ENCODE measurements at regions not wholly inside any gene's neighbourhood (a gene's known extent, or its start where the extent isn't known, plus 50 kb on each side); places are given as distances from the start of the nearest gene placed in this dataset.

DNA sequence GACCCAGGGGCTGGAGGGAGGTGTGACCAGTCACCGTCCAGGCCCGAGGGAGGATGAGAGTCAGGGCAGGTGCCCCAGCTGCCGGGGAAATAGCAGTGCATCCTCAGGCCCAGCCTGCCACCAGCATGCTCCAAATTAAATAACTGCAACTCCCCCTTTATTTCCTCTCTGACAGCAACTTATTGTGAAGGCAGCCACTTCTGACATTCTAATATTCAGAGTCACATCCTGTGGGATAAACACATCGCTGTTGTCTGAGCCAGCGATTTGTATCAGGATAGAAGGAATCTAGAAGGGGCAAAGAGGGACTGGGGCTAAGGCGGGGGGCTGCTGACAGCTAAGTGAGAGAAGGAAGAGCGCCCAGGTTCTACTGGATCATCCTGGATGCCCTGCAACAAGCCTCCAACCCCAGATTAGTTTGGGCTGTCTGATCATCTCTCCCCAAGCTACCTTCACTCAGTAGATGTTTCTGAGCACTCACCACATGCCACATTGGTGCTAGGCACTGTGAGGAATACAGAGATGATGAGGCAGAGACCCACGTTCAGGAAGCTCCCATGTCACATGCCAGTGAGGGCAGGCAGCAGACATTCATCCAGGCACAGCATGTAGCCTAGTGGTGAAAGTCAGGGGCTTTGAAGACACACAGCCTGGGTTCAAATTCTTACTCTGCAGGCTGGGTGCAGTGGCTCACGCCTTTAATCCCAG lies 214.1 kb downstream of the BUD13 start:
- no peak for DNase-seq
- H3K4me1 ChIP-seq, result no peaks in the 10 kb centered on the region
- no peaks in the 10 kb centered on the region for H3K9me3 ChIP-seq
- no peak for TF ChIP-seq POLR2A (IDR thresholded peaks at IDR 0.05)
- intact Hi-C loops (cut with DNase I; ENCODE audit: low total_unique reads), result no loop called here
- H3K4me3 ChIP-seq, result no peak overlapping the region
- 66 to 68% methylated on average over 9 of the region's 9 CpGs for WGBS, 2 donors
- H3K27ac ChIP-seq, result no peak overlapping the region
- H3K27me3 ChIP-seq, result no peaks in the 10 kb centered on the region
- no peaks in the 10 kb centered on the region for H3K36me3 ChIP-seq (ENCODE audit: low read depth, missing control alignments)

DNA sequence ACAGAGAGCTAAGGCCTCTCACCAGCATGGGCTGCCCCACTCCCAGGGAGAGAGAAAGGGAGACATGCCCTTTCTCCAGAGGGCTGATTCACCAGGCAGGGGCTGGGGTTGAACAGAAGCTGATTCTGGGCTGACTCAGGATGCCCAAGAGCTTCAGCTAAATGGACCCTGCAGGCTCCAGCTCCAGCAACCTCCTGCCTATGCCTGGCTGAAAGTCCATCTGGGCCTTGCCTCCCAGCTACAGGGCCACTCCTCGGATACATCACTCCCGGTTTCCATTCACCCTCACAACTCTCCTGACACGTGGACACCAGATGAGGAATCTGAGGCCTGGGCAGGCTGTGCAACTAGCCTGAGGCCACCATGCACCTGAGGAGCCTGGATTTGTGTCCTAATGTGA lies 215.5 kb downstream of the BUD13 start:
- Histone ChIP-seq H3K27me3 (no peaks in the 10 kb centered on the region), H3K4me1 (no peaks in the 10 kb centered on the region), H3K4me3 (no peak overlapping the region), H3K27ac (no peak overlapping the region), H3K9me3 (no peaks in the 10 kb centered on the region), H3K36me3 (ENCODE audit: low read depth, missing control alignments) (no peaks in the 10 kb centered on the region)
- WGBS, 2 donors, result 54 to 93% methylated on average over 3 of the region's 3 CpGs
- intact Hi-C loops (cut with DNase I; ENCODE audit: low total_unique reads), result no loop called here
- no peak for DNase-seq
- TF ChIP-seq, protein P1, sequence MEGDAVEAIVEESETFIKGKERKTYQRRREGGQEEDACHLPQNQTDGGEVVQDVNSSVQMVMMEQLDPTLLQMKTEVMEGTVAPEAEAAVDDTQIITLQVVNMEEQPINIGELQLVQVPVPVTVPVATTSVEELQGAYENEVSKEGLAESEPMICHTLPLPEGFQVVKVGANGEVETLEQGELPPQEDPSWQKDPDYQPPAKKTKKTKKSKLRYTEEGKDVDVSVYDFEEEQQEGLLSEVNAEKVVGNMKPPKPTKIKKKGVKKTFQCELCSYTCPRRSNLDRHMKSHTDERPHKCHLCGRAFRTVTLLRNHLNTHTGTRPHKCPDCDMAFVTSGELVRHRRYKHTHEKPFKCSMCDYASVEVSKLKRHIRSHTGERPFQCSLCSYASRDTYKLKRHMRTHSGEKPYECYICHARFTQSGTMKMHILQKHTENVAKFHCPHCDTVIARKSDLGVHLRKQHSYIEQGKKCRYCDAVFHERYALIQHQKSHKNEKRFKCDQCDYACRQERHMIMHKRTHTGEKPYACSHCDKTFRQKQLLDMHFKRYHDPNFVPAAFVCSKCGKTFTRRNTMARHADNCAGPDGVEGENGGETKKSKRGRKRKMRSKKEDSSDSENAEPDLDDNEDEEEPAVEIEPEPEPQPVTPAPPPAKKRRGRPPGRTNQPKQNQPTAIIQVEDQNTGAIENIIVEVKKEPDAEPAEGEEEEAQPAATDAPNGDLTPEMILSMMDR (IDR thresholded peaks at IDR 0.05), result no peak
- no peak for TF ChIP-seq POLR2A (IDR thresholded peaks at IDR 0.05)

DNA sequence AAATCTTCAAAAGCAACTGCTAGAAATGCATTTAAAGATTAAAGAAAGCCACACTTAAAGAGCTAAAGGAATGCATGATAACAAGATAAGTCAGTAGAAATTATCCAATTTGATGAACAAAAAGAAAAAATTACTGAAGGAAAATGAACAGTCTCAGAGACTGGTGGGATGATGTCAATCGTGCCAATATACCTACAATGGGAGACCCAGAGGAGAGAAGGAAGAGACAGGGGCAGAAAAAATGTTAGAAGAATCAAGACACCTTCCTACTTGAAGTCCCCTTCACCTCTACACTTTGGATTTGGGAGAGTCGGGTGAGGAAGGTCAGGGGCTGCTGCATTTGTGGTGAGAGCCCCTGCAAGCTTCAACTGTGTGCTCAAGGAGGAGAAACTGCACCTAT lies 216.3 kb downstream of the BUD13 start:
- no peak for TF ChIP-seq POLR2A (IDR thresholded peaks at IDR 0.05)

DNA sequence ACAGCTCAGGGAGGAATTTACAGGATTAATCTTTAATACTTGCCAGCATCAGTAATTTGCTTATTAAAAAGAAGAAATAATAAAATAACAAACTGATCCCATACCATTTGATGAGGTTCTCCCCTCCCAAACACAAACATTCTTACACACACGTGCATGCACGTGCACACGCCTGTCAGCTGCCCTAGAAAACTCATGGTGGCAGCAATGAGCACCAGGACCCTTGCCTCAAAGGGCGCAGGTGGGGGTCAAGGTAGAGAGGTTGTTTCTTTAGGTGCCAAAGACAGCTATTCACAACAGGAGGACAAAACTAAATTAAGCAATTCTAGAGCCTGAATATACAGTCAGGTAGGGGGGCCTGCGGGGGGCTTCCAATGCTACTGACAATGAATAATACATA lies 219.3 kb downstream of the BUD13 start:
- no peak overlapping the region for H3K27ac ChIP-seq
- H3K36me3 ChIP-seq (ENCODE audit: low read depth, missing control alignments), result no peaks in the 10 kb centered on the region
- 78 to 82% methylated on average over 5 of the region's 5 CpGs for WGBS, 2 donors
- TF ChIP-seq, protein P1 (IDR thresholded peaks at IDR 0.05), result no peak
- TF ChIP-seq POLR2A (IDR thresholded peaks at IDR 0.05), result no peak
- H3K9me3 ChIP-seq, result no peaks in the 10 kb centered on the region
- H3K27me3 ChIP-seq, result no peaks in the 10 kb centered on the region
- no peak for DNase-seq
- intact Hi-C loops (cut with DNase I; ENCODE audit: low total_unique reads), result no loop called here
- no peaks in the 10 kb centered on the region for H3K4me1 ChIP-seq
- no peak overlapping the region for H3K4me3 ChIP-seq

More for the DNA sequence above, 216.3 kb downstream of the BUD13 start:
- no peak for DNase-seq
- Histone ChIP-seq H3K9me3 (no peaks in the 10 kb centered on the region), H3K4me1 (no peaks in the 10 kb centered on the region), H3K27ac (no peak overlapping the region), H3K4me3 (no peak overlapping the region), H3K36me3 (ENCODE audit: low read depth, missing control alignments) (no peaks in the 10 kb centered on the region), H3K27me3 (no peaks in the 10 kb centered on the region)
- 85 to 93% methylated on average over 2 of the region's 2 CpGs for WGBS, 2 donors
- intact Hi-C loops (cut with DNase I; ENCODE audit: low total_unique reads), result no loop called here

DNA sequence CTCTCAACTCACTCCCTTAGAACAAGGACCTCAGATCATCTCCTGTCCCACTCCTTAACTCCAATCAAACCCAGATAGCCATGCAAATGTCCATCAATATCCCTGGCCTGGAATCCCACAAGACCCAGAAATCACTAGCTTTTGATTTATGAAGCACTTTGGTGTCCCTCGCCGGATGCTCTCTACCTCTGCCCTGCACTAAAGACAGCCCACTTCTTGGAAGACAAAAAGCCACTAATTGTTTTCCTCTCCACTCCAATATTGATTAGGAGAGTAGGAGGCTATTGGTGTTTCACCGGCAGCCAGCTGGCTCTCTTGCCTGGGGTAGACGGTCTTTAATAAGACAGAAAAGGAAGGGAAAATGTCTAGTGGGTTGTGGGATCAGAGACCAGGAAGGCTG lies 221.2 kb downstream of the BUD13 start:
- Histone ChIP-seq H3K4me1 (no peaks in the 10 kb centered on the region), H3K9me3 (no peaks in the 10 kb centered on the region), H3K36me3 (ENCODE audit: low read depth, missing control alignments) (no peaks in the 10 kb centered on the region), H3K4me3 (no peak overlapping the region), H3K27ac (no peak overlapping the region), H3K27me3 (no peaks in the 10 kb centered on the region)
- 84 to 97% methylated on average over 4 of the region's 4 CpGs for WGBS, 2 donors
- DNase-seq, result no peak
- intact Hi-C loops (cut with DNase I; ENCODE audit: low total_unique reads), result no loop called here
- TF ChIP-seq, protein P1 (IDR thresholded peaks at IDR 0.05), result no peak
- no peak for TF ChIP-seq POLR2A (IDR thresholded peaks at IDR 0.05)

DNA sequence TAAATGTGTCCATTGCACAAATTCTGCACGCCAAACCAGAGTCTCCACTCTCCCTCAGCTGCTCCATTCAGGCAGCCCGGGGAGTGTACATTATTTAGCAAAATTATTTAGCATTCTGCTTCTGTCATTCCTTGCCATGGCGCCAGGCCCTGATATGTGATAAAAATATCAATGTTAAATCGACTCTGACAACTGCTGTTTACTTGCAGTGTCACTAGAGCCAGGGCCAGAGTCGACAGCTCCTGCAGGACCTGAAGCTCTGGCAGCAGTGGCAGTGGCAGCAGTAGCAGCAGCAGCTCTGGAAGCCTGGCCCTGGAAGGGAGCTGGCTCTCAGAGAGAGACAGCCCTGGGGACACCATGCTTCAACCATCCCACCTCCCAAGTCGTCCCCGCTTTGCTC lies 224.5 kb downstream of the BUD13 start:
- DNase-seq, result no peak
- no peak overlapping the region for H3K4me3 ChIP-seq
- TF ChIP-seq, protein P1 (IDR thresholded peaks at IDR 0.05), result no peak
- TF ChIP-seq POLR2A (IDR thresholded peaks at IDR 0.05), result no peak
- H3K27me3 ChIP-seq, result no peaks in the 10 kb centered on the region
- H3K4me1 ChIP-seq, result no peaks in the 10 kb centered on the region
- H3K27ac ChIP-seq, result no peak overlapping the region
- H3K9me3 ChIP-seq, result no peaks in the 10 kb centered on the region
- H3K36me3 ChIP-seq (ENCODE audit: low read depth, missing control alignments), result no peaks in the 10 kb centered on the region
- 85 to 90% methylated on average over 7 of the region's 7 CpGs for WGBS, 2 donors
- intact Hi-C loops (cut with DNase I; ENCODE audit: low total_unique reads), result no loop called here
